GM19463 (cell line): ENCODE measurements at regions not wholly inside any gene's neighbourhood (a gene's known extent, or its start where the extent isn't known, plus 50 kb on each side); places are given as distances from the start of the nearest gene placed in this dataset.
"Not testable (repeated sequence)": the region's sequence is repeated elsewhere in the genome, so short reads cannot be mapped to it uniquely, and the experiment has no call there.

ENCODE experiments used
- ATAC-seq: cut with Tn5 transposase; IDR thresholded peaks from one replicate; pipeline ENCODE4 v1.9.1; 2021; ENCODE audit warnings: mild to moderate bottlenecking, moderate library complexity; ENCODE audit not compliant: unreplicated experiment

GRCh38 chr16:29297809-29298177 is 108.7 kb downstream of the NPIPB11 start:
- ATAC-seq: not testable (repeated sequence)

- not testable (repeated sequence) for ATAC-seq
These were observed 109.2 kb downstream of the NPIPB11 start for GRCh38 chr16:29297144-29297808.

GRCh38 chr16:29296176-29296575 is 110.3 kb downstream of the NPIPB11 start:
- not testable (repeated sequence) for ATAC-seq

GRCh38 chr16:29294951-29295795 is 111.3 kb downstream of the NPIPB11 start:
- not testable (repeated sequence) for ATAC-seq

- ATAC-seq: not testable (repeated sequence)
These were observed 112.0 kb downstream of the NPIPB11 start for GRCh38 chr16:29294400-29294933.

- not testable (repeated sequence) for ATAC-seq
These were observed 113.0 kb downstream of the NPIPB11 start for GRCh38 chr16:29293545-29293944.

GRCh38 chr16:29292952-29293471 is 113.5 kb downstream of the NPIPB11 start:
- not testable (repeated sequence) for ATAC-seq

- not testable (repeated sequence) for ATAC-seq
These were observed 114.9 kb downstream of the NPIPB11 start for GRCh38 chr16:29291329-29292271.

- peak; percentile 91 for ATAC-seq
These were observed 115.8 kb downstream of the NPIPB11 start for GRCh38 chr16:29290631-29291247.

GRCh38 chr16:29289516-29290239 is 116.8 kb downstream of the NPIPB11 start:
- not testable (repeated sequence) for ATAC-seq

- ATAC-seq: not testable (repeated sequence)
These were observed 117.6 kb downstream of the NPIPB11 start for GRCh38 chr16:29288711-29289474.

GRCh38 chr16:29287871-29288535 is 118.5 kb downstream of the NPIPB11 start:
- ATAC-seq: not testable (repeated sequence)

GRCh38 chr16:29287246-29287645 is 119.3 kb downstream of the NPIPB11 start:
- not testable (repeated sequence) for ATAC-seq

GRCh38 chr16:29286796-29287195 is 119.7 kb downstream of the NPIPB11 start:
- not testable (repeated sequence) for ATAC-seq

- ATAC-seq: not testable (repeated sequence)
These were observed 120.3 kb downstream of the NPIPB11 start for GRCh38 chr16:29286161-29286560.

- ATAC-seq: not testable (repeated sequence)
These were observed 121.2 kb downstream of the NPIPB11 start for GRCh38 chr16:29285151-29285885.

GRCh38 chr16:29284723-29285122 is 121.8 kb downstream of the NPIPB11 start:
- ATAC-seq: not testable (repeated sequence)
